A549 (cell line): ENCODE measurements at regions not wholly inside any gene's neighbourhood (a gene's known extent, or its start where the extent isn't known, plus 50 kb on each side); places are given as distances from the start of the nearest gene placed in this dataset.

Experiments used
- ATAC-seq, 2 experiments: fragments of 200-7000 bp in 1 of 2; fragments of >200 bp in 1 of 2; cut with Nextera tagmentation in 1 of 2; cut with Tn5 transposase in 1 of 2; 3 replicates each; pipeline versions ENCODE4 v1.8.0 to v1.9.1; 2018 to 2020; ENCODE audit warnings: mild to moderate bottlenecking in 1 of 2, moderate library complexity in 1 of 2
- CTCF ChIA-PET: fragments of 300-600 bp; sonication (Branson Sonifier 250); formaldehyde crosslinking; extraction: SDS; loops from one replicate; lab custom pipeline; 2021; ENCODE audit warnings: antibody characterized with exemption, inconsistent platforms; lab: Yijun Ruan, JAX
- POLR2A ChIA-PET: fragments of 350-600 bp; formaldehyde crosslinking; extraction: SDS; loops from one replicate; lab custom pipeline; 2021; ENCODE audit warnings: antibody characterized with exemption, inconsistent platforms; lab: Yijun Ruan, JAX
- DNase-seq, 2 experiments: peaks; one replicate each; pipeline versions ENCODE4 v3.0.0 to v3.0.0-alpha.2; 2011 to 2016; ENCODE audit warnings: low read depth in 1 of 2, low spot score in 1 of 2
- FAIRE-seq: peaks from 2 replicates; lab custom pipeline; 2011; peaks lifted over from hg19 to GRCh38; lab: Jason Lieb, UNC
- H3K27ac ChIP-seq, 2 experiments: fragments of >200 bp; sonication (Bioruptor Twin); formaldehyde crosslinking; 3 replicates each; pipeline ENCODE4 v1.5.1; 2016 to 2017
- H3K4me1 ChIP-seq: fragments of >200 bp; sonication (Bioruptor Twin); formaldehyde crosslinking; 3 replicates; pipeline ENCODE4 v1.6.1; 2016
- H3K4me2 ChIP-seq: fragments of >200 bp; sonication (Bioruptor Twin); formaldehyde crosslinking; 3 replicates; pipeline ENCODE4 v1.6.1; 2016
- H3K4me3 ChIP-seq: fragments of >200 bp; sonication (Bioruptor Twin); formaldehyde crosslinking; 3 replicates; pipeline ENCODE4 v1.5.1; 2016
- H3K9me3 ChIP-seq: fragments of >200 bp; sonication (Bioruptor Twin); formaldehyde crosslinking; 3 replicates; pipeline ENCODE4 v1.6.1; 2016
- ATOH8 ChIP-seq: fragments of 250-450 bp; sonication (Bioruptor Pico); IDR thresholded peaks from 2 replicates; pipeline ENCODE4 v1.5.0; 2020; ENCODE audit warnings: low read depth, mild to moderate bottlenecking, moderate library complexity
- BCL3 ChIP-seq: fragments of >200 bp; sonication (Bioruptor Twin); formaldehyde crosslinking; IDR thresholded peaks from 3 replicates; pipeline ENCODE4 v1.6.1; 2016
- BHLHE40 ChIP-seq: IDR thresholded peaks from 2 replicates; pipeline ENCODE4 v1.6.1; 2012; ENCODE audit warnings: low read depth, low read length, inconsistent platforms
- CBX2 ChIP-seq: fragments of 200-600 bp; sonication (generic); IDR thresholded peaks from 2 replicates; pipeline ENCODE4 v1.6.1; 2016; ENCODE audit warnings: low read depth, mild to moderate bottlenecking, borderline replicate concordance
- CHD2 ChIP-seq: fragments of 150-350 bp; IDR thresholded peaks from 2 replicates; pipeline ENCODE4 v1.6.1; 2014; ENCODE audit warnings: low read length; ENCODE audit not compliant: partially characterized antibody
- CHD4 ChIP-seq: fragments of 200-600 bp; sonication (generic); IDR thresholded peaks from 2 replicates; pipeline ENCODE4 v1.6.1; 2016; ENCODE audit warnings: antibody characterized with exemption, mild to moderate bottlenecking, borderline replicate concordance
- EHF ChIP-seq: fragments of 250-450 bp; sonication (Bioruptor Pico); IDR thresholded peaks from 2 replicates; pipeline ENCODE4 v1.5.0; 2020; ENCODE audit warnings: mild to moderate bottlenecking
- ELK1 ChIP-seq: fragments of 150-350 bp; IDR thresholded peaks from 2 replicates; pipeline ENCODE4 v1.6.1; 2014; ENCODE audit warnings: low read depth, mild to moderate bottlenecking, low read length
- ESRRA ChIP-seq: fragments of 150-350 bp; IDR thresholded peaks from 2 replicates; pipeline ENCODE4 v1.6.1; 2014; ENCODE audit warnings: mild to moderate bottlenecking, low read length, borderline replicate concordance
- HES2 ChIP-seq: fragments of >200 bp; sonication (Bioruptor Twin); formaldehyde crosslinking; IDR thresholded peaks from 2 replicates; pipeline ENCODE4 v1.6.1; 2016
- HEYL ChIP-seq: fragments of 250-450 bp; sonication (Bioruptor Pico); IDR thresholded peaks from 2 replicates; pipeline ENCODE4 v1.8.0; 2021; ENCODE audit warnings: mild to moderate bottlenecking, moderate library complexity
- HMGXB4 ChIP-seq: fragments of 250-450 bp; sonication (Bioruptor Pico); IDR thresholded peaks from 2 replicates; pipeline ENCODE4 v1.5.0; 2021; ENCODE audit warnings: mild to moderate bottlenecking, moderate library complexity, borderline replicate concordance
- HOXB5 ChIP-seq: fragments of 250-450 bp; sonication (Bioruptor Pico); IDR thresholded peaks from 2 replicates; pipeline ENCODE4 v1.5.0; 2020; ENCODE audit warnings: mild to moderate bottlenecking, moderate library complexity
- JUNB ChIP-seq: fragments of >200 bp; sonication (Bioruptor Twin); formaldehyde crosslinking; IDR thresholded peaks from 2 replicates; pipeline ENCODE4 v1.6.1; 2016
- KDM1A ChIP-seq: fragments of 200-600 bp; sonication (generic); IDR thresholded peaks from 2 replicates; pipeline ENCODE4 v1.6.1; 2016; ENCODE audit warnings: low read depth, mild to moderate bottlenecking
- KDM5A ChIP-seq: fragments of 200-600 bp; sonication (generic); IDR thresholded peaks from 2 replicates; pipeline ENCODE4 v1.6.1; 2016; ENCODE audit warnings: antibody characterized with exemption, mild to moderate bottlenecking
- MAFK ChIP-seq: fragments of 450-650 bp; IDR thresholded peaks from 2 replicates; pipeline ENCODE4 v1.6.1; 2014; ENCODE audit not compliant: partially characterized antibody
- MAX ChIP-seq: IDR thresholded peaks from 2 replicates; pipeline ENCODE4 v1.6.1; 2012
- MAZ ChIP-seq: fragments of 150-350 bp; IDR thresholded peaks from 2 replicates; pipeline ENCODE4 v1.6.1; 2014; ENCODE audit warnings: antibody characterized with exemption, low read depth, low read length, borderline replicate concordance
- NR3C1 ChIP-seq: fragments of >200 bp; sonication (Bioruptor Twin); formaldehyde crosslinking; IDR thresholded peaks from 3 replicates; pipeline ENCODE4 v1.6.1; 2017
- PHF8 ChIP-seq: fragments of 200-600 bp; sonication (generic); IDR thresholded peaks from 2 replicates; pipeline ENCODE4 v1.6.1; 2016; ENCODE audit warnings: low read depth, mild to moderate bottlenecking, antibody characterized with exemption, moderate library complexity, borderline replicate concordance
- POLR2AphosphoS2 ChIP-seq: conservative IDR thresholded peaks from 2 replicates; pipeline ENCODE4 v1.6.1; 2012; ENCODE audit warnings: low read length, improper control_type of control experiment, inconsistent platforms
- REST ChIP-seq: fragments of 200-600 bp; sonication (generic); IDR thresholded peaks from 2 replicates; pipeline ENCODE4 v1.6.1; 2016; ENCODE audit warnings: antibody characterized with exemption, mild to moderate bottlenecking, moderate library complexity
- RNF2 ChIP-seq: fragments of 200-600 bp; sonication (generic); IDR thresholded peaks from 2 replicates; pipeline ENCODE4 v1.6.1; 2016; ENCODE audit warnings: low read depth, mild to moderate bottlenecking, antibody characterized with exemption, moderate library complexity, borderline replicate concordance
- SMC3 ChIP-seq: fragments of >200 bp; sonication (Bioruptor Twin); formaldehyde crosslinking; IDR thresholded peaks from 3 replicates; pipeline ENCODE4 v1.6.1; 2018; ENCODE audit warnings: inconsistent platforms
- SREBF2 ChIP-seq: fragments of 450-650 bp; IDR thresholded peaks from 2 replicates; pipeline ENCODE4 v1.6.1; 2014; ENCODE audit warnings: mild to moderate bottlenecking, moderate library complexity
- ZC3H11A ChIP-seq: fragments of 450-650 bp; IDR thresholded peaks from 2 replicates; pipeline ENCODE4 v1.6.1; 2014; ENCODE audit warnings: antibody characterized with exemption, mild to moderate bottlenecking
- ZNF302 ChIP-seq: fragments of 250-450 bp; sonication (Bioruptor Pico); IDR thresholded peaks from 2 replicates; pipeline ENCODE4 v1.9.0; 2021; ENCODE audit warnings: inconsistent platforms, mild to moderate bottlenecking, moderate library complexity
- WGBS: methylation state at CpG from one replicate; pipeline ENCODE4 v1.1.6; 2017; ENCODE audit errors: missing lambda C conversion rate; 5-methylcytosine and 5-hydroxymethylcytosine counted together

- H3K27ac ChIP-seq: no peak overlapping the region
- no peaks in the 10 kb centered on the region for H3K4me1 ChIP-seq
- ChIA-PET POLR2A (no interaction called here), CTCF (no interaction called here)
- H3K4me2 ChIP-seq: no peak overlapping the region
- WGBS: 94% methylated on average over 2 of the region's 2 CpGs
- FAIRE-seq (no peak), ATAC-seq (no peak), DNase-seq (no peak)
- TF ChIP-seq KDM5A: no peak
- TF ChIP-seq PHF8: no peak
- no peak for TF ChIP-seq SMC3
- TF ChIP-seq HES2: no peak
- TF ChIP-seq CHD4: no peak
- no peak for TF ChIP-seq MAX
- TF ChIP-seq BHLHE40: no peak
- no peak for TF ChIP-seq ATOH8 (CRISPR knock-in tag)
- no peak for TF ChIP-seq ELK1
- no peak for TF ChIP-seq ZC3H11A
- TF ChIP-seq MAZ: no peak
- no peak for TF ChIP-seq NR3C1
- TF ChIP-seq REST: no peak
- TF ChIP-seq SREBF2: no peak
- no peak for TF ChIP-seq ZNF302 (CRISPR knock-in tag)
- no peak for TF ChIP-seq HMGXB4 (CRISPR knock-in tag)
- TF ChIP-seq HOXB5 (CRISPR knock-in tag): no peak
- TF ChIP-seq JUNB: no peak
- TF ChIP-seq CBX2: no peak
- TF ChIP-seq HEYL (CRISPR knock-in tag): no peak
- H3K4me3 ChIP-seq: no peak overlapping the region
- no peaks in the 10 kb centered on the region for H3K9me3 ChIP-seq
Measured at GRCh38 chr9:28678097-28678496, 1104.8 kb upstream of the C9orf72 start.

GRCh38 chr9:28688172-28688571, 1114.9 kb upstream of the C9orf72 start:
- DNase-seq: no peak
- Histone ChIP-seq H3K4me3 (no peak overlapping the region), H3K27ac (no peak overlapping the region), H3K4me1 (no peaks in the 10 kb centered on the region), H3K4me2 (no peak overlapping the region), H3K9me3 (no peaks in the 10 kb centered on the region; the same call in 2 of the 3 replicates)
- 32% methylated on average over 1 of the region's 1 CpG for WGBS
- no peak for ATAC-seq
- ChIA-PET CTCF (interaction anchor here (0.9 kb wide), 1 partner anchor 11 kb away, joined by 3 read pairs; no protein-coding TSS in a partner anchor), POLR2A (no interaction called here)
- FAIRE-seq: no peak
- TF ChIP-seq MAFK: no peak
- no peak for TF ChIP-seq HOXB5 (CRISPR knock-in tag)
- no peak for TF ChIP-seq KDM1A
- TF ChIP-seq EHF (CRISPR knock-in tag): no peak
- no peak for TF ChIP-seq HES2
- no peak for TF ChIP-seq RNF2
- no peak for TF ChIP-seq HEYL (CRISPR knock-in tag)
- no peak for TF ChIP-seq BCL3
- no peak for TF ChIP-seq ESRRA
- TF ChIP-seq POLR2AphosphoS2: no peak
- TF ChIP-seq CHD2: no peak
- no peak for TF ChIP-seq SMC3
- TF ChIP-seq CBX2: no peak
